GM23338 (cell line): ENCODE measurements at regions not wholly inside any gene's neighbourhood (a gene's known extent, or its start where the extent isn't known, plus 50 kb on each side); places are given as distances from the start of the nearest gene placed in this dataset.

Source experiments
- ATAC-seq: fragments of 200-7000 bp; cut with Tn5 transposase; 3 replicates; pipeline ENCODE4 v1.9.1; 2020
- DNase-seq: peaks from one replicate; pipeline ENCODE4 v3.0.0-alpha.2; 2015; ENCODE audit warnings: low spot score
- H2AFZ ChIP-seq: fragments of 200-600 bp; sonication (generic); 2 replicates; pipeline ENCODE4 v1.8.0; 2016; ENCODE audit warnings: antibody characterized with exemption, mild to moderate bottlenecking, moderate library complexity
- H3F3A ChIP-seq: fragments of 200-600 bp; sonication (generic); replicated peaks from 2 replicates; pipeline ENCODE4 v1.8.0; 2017; ENCODE audit warnings: antibody characterized with exemption, mixed run types, low read depth
- H3K27ac ChIP-seq: fragments of 200-600 bp; sonication (generic); 2 replicates; pipeline ENCODE4 v1.6.1; 2016; ENCODE audit warnings: low read depth
- H3K27me3 ChIP-seq: fragments of 200-600 bp; sonication (generic); 2 replicates; pipeline ENCODE4 v1.8.0; 2016; ENCODE audit warnings: mild to moderate bottlenecking, mixed run types, moderate library complexity; ENCODE audit not compliant: insufficient read depth
- H3K36me3 ChIP-seq: fragments of 200-600 bp; sonication (generic); 2 replicates; pipeline ENCODE4 v1.8.0; 2016; ENCODE audit warnings: mild to moderate bottlenecking; ENCODE audit not compliant: insufficient read depth
- H3K4me1 ChIP-seq: fragments of 200-600 bp; sonication (generic); 2 replicates; pipeline ENCODE4 v1.8.0; 2016; ENCODE audit warnings: mild to moderate bottlenecking, moderate library complexity; ENCODE audit not compliant: insufficient read depth
- H3K4me2 ChIP-seq: fragments of 200-600 bp; sonication (generic); 2 replicates; pipeline ENCODE4 v1.7.1; 2017; ENCODE audit warnings: mixed run types
- H3K4me3 ChIP-seq: fragments of 200-600 bp; sonication (generic); 2 replicates; pipeline ENCODE4 v1.6.1; 2016; ENCODE audit warnings: mixed run types
- H3K79me2 ChIP-seq: fragments of 200-600 bp; sonication (generic); replicated peaks from 2 replicates; pipeline ENCODE4 v1.8.0; 2017; ENCODE audit warnings: mild to moderate bottlenecking; ENCODE audit not compliant: insufficient read depth
- H3K9me2 ChIP-seq: fragments of 200-600 bp; sonication (generic); 2 replicates; pipeline ENCODE4 v1.8.0; 2017; ENCODE audit not compliant: insufficient read depth
- H4K20me1 ChIP-seq: fragments of 200-600 bp; sonication (generic); replicated peaks from 2 replicates; pipeline ENCODE4 v1.8.0; 2017; ENCODE audit warnings: mild to moderate bottlenecking; ENCODE audit not compliant: insufficient read depth
- H3K27ac Mint-ChIP-seq: 2 replicates; pipeline ENCODE4 v1.8.0; 2020; ENCODE audit warnings: inconsistent platforms, mild to moderate bottlenecking, moderate library complexity, mixed read lengths
- H3K27me3 Mint-ChIP-seq: 3 replicates; pipeline ENCODE4 v1.8.0; 2022; ENCODE audit warnings: low read depth, mild to moderate bottlenecking, moderate library complexity, mixed read lengths, inconsistent platforms; ENCODE audit not compliant: insufficient read depth, poor library complexity
- H3K36me3 Mint-ChIP-seq: 3 replicates; pipeline ENCODE4 v1.8.0; 2021; ENCODE audit warnings: low read depth, mild to moderate bottlenecking, inconsistent platforms, moderate library complexity, mixed read lengths
- H3K4me1 Mint-ChIP-seq: 3 replicates; pipeline ENCODE4 v1.8.0; 2020; ENCODE audit warnings: mild to moderate bottlenecking, inconsistent platforms, mixed read lengths
- H3K4me3 Mint-ChIP-seq: 3 replicates; pipeline ENCODE4 v1.8.0; 2021; ENCODE audit warnings: moderate library complexity, mild to moderate bottlenecking, inconsistent platforms, mixed read lengths
- H3K9me3 Mint-ChIP-seq: 3 replicates; pipeline ENCODE4 v1.8.0; 2020; ENCODE audit warnings: moderate library complexity, mild to moderate bottlenecking, inconsistent platforms, mixed read lengths
- CREB1 ChIP-seq: fragments of 250-450 bp; sonication (Bioruptor Pico); IDR thresholded peaks from 2 replicates; pipeline ENCODE4 v1.5.0; 2020; ENCODE audit warnings: low read depth, mild to moderate bottlenecking, moderate library complexity
- CTCF ChIP-seq, 2 experiments: fragments of 200-600 bp in 1 of 2; sonication (generic) in 1 of 2; conservative IDR thresholded peaks; 2 replicates each; pipeline versions ENCODE4 v1.5.1 to v1.6.1; 2016 to 2017; ENCODE audit warnings: antibody characterized with exemption in 2 of 2, low read depth in 2 of 2, mild to moderate bottlenecking in 2 of 2, moderate library complexity in 1 of 2
- EZH2 ChIP-seq: fragments of 200-600 bp; sonication (generic); IDR thresholded peaks from one replicate; pipeline ENCODE4 v1.8.0; 2017; ENCODE audit warnings: antibody characterized with exemption, mild to moderate bottlenecking, low read depth; ENCODE audit not compliant: unreplicated experiment
- EZH2phosphoT487 ChIP-seq: fragments of 200-600 bp; sonication (generic); IDR thresholded peaks from one replicate; pipeline ENCODE4 v1.8.1; 2018; ENCODE audit warnings: antibody characterized with exemption; ENCODE audit not compliant: unreplicated experiment
- JUNB ChIP-seq: IDR thresholded peaks from one replicate; pipeline ENCODE4 v1.6.1; 2016; ENCODE audit warnings: antibody characterized with exemption; ENCODE audit not compliant: unreplicated experiment
- NANOG ChIP-seq: IDR thresholded peaks from 2 replicates; pipeline ENCODE4 v1.6.1; 2016; ENCODE audit warnings: antibody characterized with exemption, borderline replicate concordance
- POLR2AphosphoS5 ChIP-seq: IDR thresholded peaks from 2 replicates; pipeline ENCODE4 v1.6.1; 2016; ENCODE audit warnings: antibody characterized with exemption, low read depth
- REST ChIP-seq: IDR thresholded peaks from one replicate; pipeline ENCODE4 v1.6.1; 2018; ENCODE audit warnings: antibody characterized with exemption; ENCODE audit not compliant: unreplicated experiment
- STAT1 ChIP-seq: IDR thresholded peaks from one replicate; pipeline ENCODE4 v1.6.1; 2016; ENCODE audit warnings: antibody characterized with exemption; ENCODE audit not compliant: unreplicated experiment
- ZNF114 ChIP-seq: fragments of 250-450 bp; sonication (Bioruptor Pico); IDR thresholded peaks from 2 replicates; pipeline ENCODE4 v1.5.0; 2020; ENCODE audit warnings: mild to moderate bottlenecking, moderate library complexity
- ZNF331 ChIP-seq: fragments of 250-450 bp; sonication (Bioruptor Pico); IDR thresholded peaks from 2 replicates; pipeline ENCODE4 v1.5.0; 2020; ENCODE audit warnings: low read depth, mild to moderate bottlenecking, moderate library complexity
- ZNF462 ChIP-seq: fragments of 250-450 bp; sonication (Bioruptor Pico); IDR thresholded peaks from 2 replicates; pipeline ENCODE4 v1.5.0; 2020; ENCODE audit warnings: mild to moderate bottlenecking, moderate library complexity
- TF ChIP-seq, protein P1 (sequence below): IDR thresholded peaks from 2 replicates; pipeline ENCODE4 v1.6.1; 2016; ENCODE audit warnings: antibody characterized with exemption

DNA sequence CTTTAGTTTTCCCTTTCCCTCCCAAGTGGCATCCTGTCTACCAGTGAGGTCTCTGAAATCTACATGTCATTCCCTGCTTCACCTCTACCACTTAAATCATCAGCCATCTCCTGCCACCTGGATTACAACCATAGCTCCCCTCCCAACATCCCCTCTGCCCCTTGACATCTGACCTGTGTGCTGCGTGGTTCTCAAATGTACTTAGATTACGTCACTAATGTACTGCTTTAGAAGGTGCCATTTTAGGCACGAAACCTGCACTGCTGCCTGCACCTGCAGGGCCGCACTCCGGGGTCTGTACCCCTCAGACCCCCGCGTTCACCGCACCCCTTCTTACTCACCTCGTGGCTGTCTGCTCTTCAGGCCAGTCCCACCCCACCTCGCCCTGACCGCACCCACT lies 395.1 kb upstream of the MYT1L start (continued):
- no peak for TF ChIP-seq STAT1

GRCh38 chr2:2723064-2723463 lies 392.0 kb upstream of the MYT1L start:
- no peak overlapping the region for H3K4me2 ChIP-seq
- Mint-ChIP-seq H3K4me1 (no peaks in the 10 kb centered on the region), H3K36me3 (no peaks in the 10 kb centered on the region), H3K4me3 (no peak overlapping the region), H3K27ac (no peak overlapping the region), H3K9me3 (no peaks in the 10 kb centered on the region), H3K27me3 (peaks cover 8% of the 10 kb centered on the region)
- no peaks in the 10 kb centered on the region for H3F3A ChIP-seq
- no peaks in the 10 kb centered on the region for H3K79me2 ChIP-seq
- TF ChIP-seq JUNB (no peak), EZH2 (no peak), CREB1 (CRISPR knock-in tag) (no peak), ZNF114 (CRISPR knock-in tag) (no peak), CTCF (conservative IDR thresholded peaks at IDR 0.05; ENCODE audit: low read depth in 2 of 2) (no peak), NANOG (no peak), REST (no peak), ZNF331 (CRISPR knock-in tag) (no peak), ZNF462 (CRISPR knock-in tag) (no peak), STAT1 (no peak), POLR2AphosphoS5 (no peak), EZH2phosphoT487 (no peak)
- TF ChIP-seq, protein P1, sequence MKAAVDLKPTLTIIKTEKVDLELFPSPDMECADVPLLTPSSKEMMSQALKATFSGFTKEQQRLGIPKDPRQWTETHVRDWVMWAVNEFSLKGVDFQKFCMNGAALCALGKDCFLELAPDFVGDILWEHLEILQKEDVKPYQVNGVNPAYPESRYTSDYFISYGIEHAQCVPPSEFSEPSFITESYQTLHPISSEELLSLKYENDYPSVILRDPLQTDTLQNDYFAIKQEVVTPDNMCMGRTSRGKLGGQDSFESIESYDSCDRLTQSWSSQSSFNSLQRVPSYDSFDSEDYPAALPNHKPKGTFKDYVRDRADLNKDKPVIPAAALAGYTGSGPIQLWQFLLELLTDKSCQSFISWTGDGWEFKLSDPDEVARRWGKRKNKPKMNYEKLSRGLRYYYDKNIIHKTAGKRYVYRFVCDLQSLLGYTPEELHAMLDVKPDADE, result no peak
- no peak overlapping the region for H2AFZ ChIP-seq
- H3K27me3 ChIP-seq, result no peaks in the 10 kb centered on the region
- H3K4me3 ChIP-seq, result no peak overlapping the region
- no peaks in the 10 kb centered on the region for H3K4me1 ChIP-seq
- no peak overlapping the region for H3K27ac ChIP-seq
- H3K36me3 ChIP-seq, result no peaks in the 10 kb centered on the region
- 0 out of 2 replicates have a peak, but pooled peaks cover 4% of the 10 kb centered on the region for H3K9me2 ChIP-seq
- H4K20me1 ChIP-seq, result no peaks in the 10 kb centered on the region
- ATAC-seq, result no peak
- DNase-seq, result no peak
